ENCODE measurements at regions not wholly inside any gene's neighbourhood (a gene's known extent, or its start where the extent isn't known, plus 50 kb on each side); places are given as distances from the start of the nearest gene placed in this dataset.

DNA sequence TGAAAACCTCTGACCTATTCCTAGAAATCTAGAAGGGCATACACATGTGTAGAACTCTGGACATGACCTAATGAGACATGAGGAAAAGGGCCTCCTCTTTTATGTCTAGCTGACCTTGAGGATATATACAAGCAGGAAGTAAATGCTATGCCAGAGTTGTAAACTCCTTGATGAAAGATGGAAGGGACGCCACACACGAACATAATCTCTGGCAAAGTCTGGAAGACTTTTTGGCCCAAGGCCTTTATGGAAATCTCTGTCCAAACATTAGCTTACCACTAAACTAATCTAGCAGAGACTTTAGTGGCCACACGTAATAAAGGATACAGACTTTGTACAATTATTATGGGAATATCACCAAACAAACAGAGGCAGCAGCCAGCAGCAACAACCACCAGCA lies 138.1 kb upstream of the THSD7A start:
- TF ChIP-seq, protein P1, sequence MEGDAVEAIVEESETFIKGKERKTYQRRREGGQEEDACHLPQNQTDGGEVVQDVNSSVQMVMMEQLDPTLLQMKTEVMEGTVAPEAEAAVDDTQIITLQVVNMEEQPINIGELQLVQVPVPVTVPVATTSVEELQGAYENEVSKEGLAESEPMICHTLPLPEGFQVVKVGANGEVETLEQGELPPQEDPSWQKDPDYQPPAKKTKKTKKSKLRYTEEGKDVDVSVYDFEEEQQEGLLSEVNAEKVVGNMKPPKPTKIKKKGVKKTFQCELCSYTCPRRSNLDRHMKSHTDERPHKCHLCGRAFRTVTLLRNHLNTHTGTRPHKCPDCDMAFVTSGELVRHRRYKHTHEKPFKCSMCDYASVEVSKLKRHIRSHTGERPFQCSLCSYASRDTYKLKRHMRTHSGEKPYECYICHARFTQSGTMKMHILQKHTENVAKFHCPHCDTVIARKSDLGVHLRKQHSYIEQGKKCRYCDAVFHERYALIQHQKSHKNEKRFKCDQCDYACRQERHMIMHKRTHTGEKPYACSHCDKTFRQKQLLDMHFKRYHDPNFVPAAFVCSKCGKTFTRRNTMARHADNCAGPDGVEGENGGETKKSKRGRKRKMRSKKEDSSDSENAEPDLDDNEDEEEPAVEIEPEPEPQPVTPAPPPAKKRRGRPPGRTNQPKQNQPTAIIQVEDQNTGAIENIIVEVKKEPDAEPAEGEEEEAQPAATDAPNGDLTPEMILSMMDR (IDR thresholded peaks at IDR 0.05 in 8 of 11, conservative IDR thresholded peaks at IDR 0.05 in 3 of 11) = no peak
- no peak for TF ChIP-seq POLR2AphosphoS5 (IDR thresholded peaks at IDR 0.05)
- TF ChIP-seq POLR2A (IDR thresholded peaks at IDR 0.05) = no peak
- H3K9me3 ChIP-seq = peaks cover 0 to 35% (median 18%) of the 10 kb centered on the region in 8 donors
- no peaks in the 10 kb centered on the region for H3K36me3 ChIP-seq
- no peaks in the 10 kb centered on the region for H3K27me3 ChIP-seq (replicated peaks in 1 of 7)
- no peak overlapping the region for H3K4me3 ChIP-seq
- no peaks in the 10 kb centered on the region for H3K4me1 ChIP-seq
- WGBS, 5 donors = 60 to 68% (median 66%) methylated on average over 3 of the region's 3 CpGs
- intact Hi-C loops (cut with DNase I; ENCODE audit: low total_unique reads) = no loop called here
- DNase-seq = no peak
- no peak overlapping the region for H3K27ac ChIP-seq

DNA sequence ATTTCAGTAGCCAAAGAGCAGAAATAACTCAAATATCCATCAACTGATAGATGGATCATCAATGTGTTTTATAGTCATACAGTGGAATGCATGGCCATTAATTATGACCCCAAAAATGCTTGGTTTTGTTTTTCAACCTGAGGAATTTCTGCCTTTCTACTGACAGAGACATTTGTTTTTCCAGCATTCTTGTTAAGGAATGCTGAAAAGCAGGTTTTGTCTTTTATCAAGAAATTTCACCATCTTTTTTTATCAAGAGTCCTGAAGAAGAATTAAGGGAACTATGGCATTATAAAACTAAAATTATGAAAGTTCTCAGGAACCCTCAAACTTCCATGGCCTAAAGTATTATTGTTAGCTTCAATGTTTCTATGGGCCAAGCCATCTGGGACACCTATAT lies 153.4 kb upstream of the THSD7A start:
- Histone ChIP-seq H3K4me1 (no peaks in the 10 kb centered on the region), H3K27ac (no peak overlapping the region), H3K27me3 (replicated peaks in 1 of 7) (no peaks in the 10 kb centered on the region), H3K4me3 (no peak overlapping the region), H3K36me3 (no peaks in the 10 kb centered on the region), H3K9me3 (peaks cover 0 to 29% (median 16%) of the 10 kb centered on the region in 8 donors)
- DNase-seq = no peak
- TF ChIP-seq POLR2AphosphoS5 (IDR thresholded peaks at IDR 0.05) = no peak
- intact Hi-C loops (cut with DNase I; ENCODE audit: low total_unique reads) = no loop called here

DNA sequence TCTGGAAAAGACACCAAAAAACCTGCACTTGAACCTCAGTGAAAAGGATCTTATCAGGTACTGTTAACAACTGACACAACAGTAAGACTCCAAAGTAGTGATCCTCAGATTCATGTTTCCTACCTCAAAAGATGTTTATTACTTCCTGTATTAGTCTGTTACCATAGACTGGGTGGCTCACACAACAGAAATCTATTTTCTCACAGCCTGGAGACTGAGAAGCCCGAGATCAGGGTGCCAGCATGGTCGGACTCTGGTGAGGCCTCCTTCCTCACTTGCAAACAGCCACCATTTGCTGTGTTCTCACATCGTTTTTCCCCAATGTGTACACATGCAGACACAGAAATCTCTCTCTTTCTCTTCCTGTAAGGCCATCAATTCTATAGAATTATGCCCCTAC lies 154.0 kb upstream of the THSD7A start:
- no peaks in the 10 kb centered on the region for H3K36me3 ChIP-seq
- DNase-seq = no peak
- no peak overlapping the region for H3K27ac ChIP-seq
- H3K4me1 ChIP-seq = no peaks in the 10 kb centered on the region
- intact Hi-C loops (cut with DNase I; ENCODE audit: low total_unique reads) = no loop called here
- no peak overlapping the region for H3K4me3 ChIP-seq
- H3K27me3 ChIP-seq (replicated peaks in 1 of 7) = no peaks in the 10 kb centered on the region
- 64 to 74% (median 70%) methylated on average over 3 of the region's 3 CpGs for whole genome bisulfite sequencing, 5 donors
- TF ChIP-seq POLR2AphosphoS5 (IDR thresholded peaks at IDR 0.05) (no peak), POLR2A (IDR thresholded peaks at IDR 0.05) (no peak)
- TF ChIP-seq, protein P1 (IDR thresholded peaks at IDR 0.05 in 8 of 11, conservative IDR thresholded peaks at IDR 0.05 in 3 of 11) = no peak
- H3K9me3 ChIP-seq = peaks cover 0 to 29% (median 16%) of the 10 kb centered on the region in 8 donors

DNA sequence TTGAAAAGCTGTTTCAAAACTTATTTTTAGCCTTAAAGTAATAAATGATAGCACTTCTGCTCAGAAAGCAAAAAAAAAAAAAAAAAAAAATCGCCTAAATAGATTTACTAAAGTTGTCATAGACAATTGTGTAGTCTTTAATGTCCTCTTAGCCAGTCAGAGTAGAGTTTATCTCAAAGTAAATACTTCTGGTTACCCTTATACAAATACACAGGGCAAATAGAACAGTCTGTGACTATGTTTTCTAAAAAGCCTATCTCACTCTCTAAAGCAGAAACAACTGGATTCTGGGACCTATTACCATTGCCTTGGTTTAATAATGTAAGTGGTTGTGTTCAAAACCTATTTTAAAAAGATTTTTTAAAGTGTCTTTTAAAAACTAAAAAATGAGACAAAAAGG lies 156.2 kb upstream of the THSD7A start:
- peaks cover 0 to 13% (median 9%) of the 10 kb centered on the region in 8 donors for H3K9me3 ChIP-seq
- TF ChIP-seq, protein P1 (IDR thresholded peaks at IDR 0.05 in 8 of 11, conservative IDR thresholded peaks at IDR 0.05 in 3 of 11) = no peak
- TF ChIP-seq POLR2A (IDR thresholded peaks at IDR 0.05) (no peak), POLR2AphosphoS5 (IDR thresholded peaks at IDR 0.05) (no peak)
- no peaks in the 10 kb centered on the region for H3K27me3 ChIP-seq (replicated peaks in 1 of 7)
- intact Hi-C loops (cut with DNase I; ENCODE audit: low total_unique reads) = no loop called here
- WGBS, 5 donors = 44 to 75% (median 57%) methylated on average over 1 of the region's 1 CpG
- H3K27ac ChIP-seq = no peak overlapping the region
- H3K4me3 ChIP-seq = no peak overlapping the region
- H3K36me3 ChIP-seq = no peaks in the 10 kb centered on the region
- DNase-seq = no peak
- no peaks in the 10 kb centered on the region for H3K4me1 ChIP-seq

DNA sequence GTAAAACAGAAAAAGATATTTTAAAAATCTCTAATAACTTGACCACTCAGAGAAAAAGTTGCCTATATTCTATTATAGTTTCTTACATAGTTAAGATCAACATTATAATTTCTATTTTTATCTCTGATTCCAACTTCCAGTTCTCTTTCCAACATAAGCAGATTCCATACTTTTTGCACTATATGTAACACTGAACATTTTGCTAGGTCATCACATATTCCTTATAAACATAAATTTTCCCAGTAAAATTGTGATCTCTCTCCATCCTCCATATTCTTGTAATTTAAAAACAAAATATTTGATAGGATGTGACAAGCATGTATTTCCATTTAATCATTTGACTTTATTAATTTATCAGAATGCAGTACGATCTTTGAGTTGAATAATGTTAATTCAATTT lies 170.4 kb upstream of the THSD7A start:
- intact Hi-C loops (cut with DNase I; ENCODE audit: low total_unique reads) = no loop called here
- Histone ChIP-seq H3K27me3 (replicated peaks in 1 of 7) (no peaks in the 10 kb centered on the region), H3K4me3 (no peak overlapping the region), H3K4me1 (no peaks in the 10 kb centered on the region), H3K27ac (no peak overlapping the region), H3K9me3 (peaks cover 0 to 7% (median 1%) of the 10 kb centered on the region in 8 donors), H3K36me3 (no peaks in the 10 kb centered on the region)
- WGBS, 5 donors = 88 to 96% (median 93%) methylated on average over 1 of the region's 1 CpG
- TF ChIP-seq POLR2AphosphoS5 (IDR thresholded peaks at IDR 0.05) = no peak
- TF ChIP-seq, protein P1 (IDR thresholded peaks at IDR 0.05 in 8 of 11, conservative IDR thresholded peaks at IDR 0.05 in 3 of 11) = no peak
- no peak for TF ChIP-seq POLR2A (IDR thresholded peaks at IDR 0.05)
- DNase-seq = no peak
